ENCODE measurements at regions not wholly inside any gene's neighbourhood (a gene's known extent, or its start where the extent isn't known, plus 50 kb on each side); places are given as distances from the start of the nearest gene placed in this dataset.

GRCh38 chr2:238571661-238572372, 145.1 kb downstream of the ASB1 start:
- TF ChIP-seq CTCF (IDR thresholded peaks at IDR 0.05 in 4 of 5, conservative IDR thresholded peaks at IDR 0.05 in 1 of 5) (no peak), POLR2A (IDR thresholded peaks at IDR 0.05) (no peak)
